WTC11 (cell line): ENCODE measurements at regions not wholly inside any gene's neighbourhood (a gene's known extent, or its start where the extent isn't known, plus 50 kb on each side); places are given as distances from the start of the nearest gene placed in this dataset.

Source experiments
- ATAC-seq: fragments of 200-7000 bp; cut with Tn5 transposase; 2 replicates; pipeline ENCODE4 v1.10.0; 2021; ENCODE audit warnings: mild to moderate bottlenecking, moderate library complexity
- CTCF ChIA-PET: fragments of 300-600 bp; sonication (Branson Sonifier 250); formaldehyde crosslinking; loops from one replicate; lab custom pipeline; 2021; ENCODE audit warnings: antibody characterized with exemption; lab: Charles Lee
- POLR2A ChIA-PET: fragments of 350-600 bp; sonication (Branson Sonifier 250); formaldehyde crosslinking; loops from one replicate; lab custom pipeline; 2021; ENCODE audit warnings: antibody characterized with exemption; lab: Charles Lee
- DNase-seq: peaks from one replicate; pipeline ENCODE4 v3.0.0; 2021; ENCODE audit warnings: low spot score
- H3K27ac Mint-ChIP-seq: 2 replicates; pipeline ENCODE4 v1.8.0; 2021; ENCODE audit warnings: mixed read lengths
- H3K27me3 Mint-ChIP-seq: 2 replicates; pipeline ENCODE4 v1.8.0; 2021; ENCODE audit warnings: low read depth, mild to moderate bottlenecking, moderate library complexity, mixed read lengths
- H3K36me3 Mint-ChIP-seq: 2 replicates; pipeline ENCODE4 v1.8.0; 2021; ENCODE audit warnings: mixed read lengths
- H3K4me1 Mint-ChIP-seq: 2 replicates; pipeline ENCODE4 v1.8.0; 2022; ENCODE audit warnings: mixed read lengths
- H3K4me3 Mint-ChIP-seq: 2 replicates; pipeline ENCODE4 v1.8.0; 2021; ENCODE audit warnings: mild to moderate bottlenecking, moderate library complexity, mixed read lengths
- H3K9me3 Mint-ChIP-seq: 2 replicates; pipeline ENCODE4 v1.8.0; 2021; ENCODE audit warnings: mixed read lengths
- MXD4 ChIP-seq: fragments of 250-450 bp; sonication (Bioruptor Pico); IDR thresholded peaks from 2 replicates; pipeline ENCODE4 v1.8.0; 2021; ENCODE audit warnings: mild to moderate bottlenecking, moderate library complexity, borderline replicate concordance
- NR1H2 ChIP-seq: sonication (generic); formaldehyde crosslinking; IDR thresholded peaks from 2 replicates; pipeline ENCODE4 v1.9.0; 2021; ENCODE audit warnings: mild to moderate bottlenecking, moderate library complexity, missing genetic modification reagents
- NR3C1 ChIP-seq: sonication (generic); formaldehyde crosslinking; conservative IDR thresholded peaks from 2 replicates; pipeline ENCODE4 v1.8.1; 2023; ENCODE audit warnings: low read depth, mild to moderate bottlenecking, missing genetic modification reagents
- PRRX2 ChIP-seq: fragments of 250-450 bp; sonication (Bioruptor Pico); IDR thresholded peaks from 2 replicates; pipeline ENCODE4 v1.8.0; 2021; ENCODE audit warnings: mild to moderate bottlenecking
- SMAD3 ChIP-seq: sonication (generic); formaldehyde crosslinking; IDR thresholded peaks from 2 replicates; pipeline ENCODE4 v1.8.0; 2022; ENCODE audit warnings: missing genetic modification reagents, mild to moderate bottlenecking, borderline replicate concordance
- SP1 ChIP-seq: sonication (generic); formaldehyde crosslinking; conservative IDR thresholded peaks from 2 replicates; pipeline ENCODE4 v1.8.1; 2022; ENCODE audit warnings: missing genetic modification reagents
- TEAD1 ChIP-seq: sonication (generic); formaldehyde crosslinking; IDR thresholded peaks from 2 replicates; pipeline ENCODE4 v1.8.0; 2022; ENCODE audit warnings: mild to moderate bottlenecking, missing genetic modification reagents
- ZNF219 ChIP-seq: sonication (generic); formaldehyde crosslinking; IDR thresholded peaks from 2 replicates; pipeline ENCODE4 v1.8.0; 2023; ENCODE audit warnings: missing genetic modification reagents, mild to moderate bottlenecking, borderline replicate concordance
- ZNF317 ChIP-seq: sonication (generic); formaldehyde crosslinking; IDR thresholded peaks from 2 replicates; pipeline ENCODE4 v1.8.1; 2023; ENCODE audit warnings: low read depth, mild to moderate bottlenecking, moderate library complexity, missing genetic modification reagents, borderline replicate concordance
- TF ChIP-seq, protein P1 (sequence below): sonication (generic); formaldehyde crosslinking; IDR thresholded peaks from 2 replicates; pipeline ENCODE4 v1.8.1; 2022; ENCODE audit warnings: low read depth, missing genetic modification reagents, borderline replicate concordance
- TF ChIP-seq, protein P2 (sequence below): sonication (generic); formaldehyde crosslinking; IDR thresholded peaks from 2 replicates; pipeline ENCODE4 v1.8.0; 2023; ENCODE audit warnings: missing genetic modification reagents
- TF ChIP-seq, protein P3 (sequence below): fragments of 200-600 bp; IDR thresholded peaks from 2 replicates; pipeline ENCODE4 v1.8.0; 2022; ENCODE audit warnings: antibody characterized with exemption
- TF ChIP-seq, protein P4 (sequence below): sonication (generic); formaldehyde crosslinking; IDR thresholded peaks from 2 replicates; pipeline ENCODE4 v1.8.0; 2022; ENCODE audit warnings: mild to moderate bottlenecking, missing genetic modification reagents
- TF ChIP-seq, protein P5 (sequence below): sonication (generic); formaldehyde crosslinking; IDR thresholded peaks from 2 replicates; pipeline ENCODE4 v1.8.0; 2022; ENCODE audit warnings: mild to moderate bottlenecking, missing genetic modification reagents
- TF ChIP-seq, protein P6 (sequence below): fragments of 250-450 bp; sonication (Bioruptor Pico); IDR thresholded peaks from 2 replicates; pipeline ENCODE4 v1.9.0; 2021; ENCODE audit warnings: mild to moderate bottlenecking, borderline replicate concordance

DNA sequence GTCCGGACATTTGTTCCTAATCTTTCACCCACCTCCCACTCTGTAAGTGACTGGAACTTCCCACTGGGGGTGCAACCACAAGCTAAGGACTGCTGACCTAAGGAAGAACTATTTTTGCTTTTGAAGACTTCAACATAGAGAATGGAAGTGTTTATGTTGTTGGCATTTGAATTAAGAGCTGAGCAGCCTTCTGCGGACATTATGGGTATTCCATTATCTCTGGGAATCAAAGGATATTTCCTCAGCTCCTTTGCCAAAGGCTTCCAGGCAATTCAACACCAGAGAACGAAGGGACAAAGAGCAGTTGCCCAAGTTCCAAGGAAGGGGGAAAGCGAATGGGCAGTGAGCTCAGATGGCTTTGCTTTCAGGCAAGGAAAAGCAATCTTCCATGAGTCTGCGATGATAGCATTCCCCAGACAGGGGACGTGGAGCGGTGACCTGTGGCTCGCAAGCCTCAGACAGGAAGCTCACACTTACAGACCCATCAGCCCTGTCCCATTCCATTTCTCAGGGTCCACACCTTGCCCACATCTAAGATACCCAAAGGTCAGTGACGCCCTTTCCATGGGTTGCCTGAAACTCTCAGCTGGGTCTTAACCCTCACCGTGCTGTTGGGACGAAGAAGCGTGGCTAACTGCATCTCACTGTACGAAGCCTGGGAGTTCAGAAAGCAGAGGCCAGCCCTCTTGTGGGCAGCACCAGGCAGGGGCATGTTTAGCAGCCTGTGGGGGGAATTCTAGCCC, 116.8 kb downstream of the COPS8 start:
- H3K4me3 Mint-ChIP-seq: no peak overlapping the region
- no peak overlapping the region for H3K27ac Mint-ChIP-seq

DNA sequence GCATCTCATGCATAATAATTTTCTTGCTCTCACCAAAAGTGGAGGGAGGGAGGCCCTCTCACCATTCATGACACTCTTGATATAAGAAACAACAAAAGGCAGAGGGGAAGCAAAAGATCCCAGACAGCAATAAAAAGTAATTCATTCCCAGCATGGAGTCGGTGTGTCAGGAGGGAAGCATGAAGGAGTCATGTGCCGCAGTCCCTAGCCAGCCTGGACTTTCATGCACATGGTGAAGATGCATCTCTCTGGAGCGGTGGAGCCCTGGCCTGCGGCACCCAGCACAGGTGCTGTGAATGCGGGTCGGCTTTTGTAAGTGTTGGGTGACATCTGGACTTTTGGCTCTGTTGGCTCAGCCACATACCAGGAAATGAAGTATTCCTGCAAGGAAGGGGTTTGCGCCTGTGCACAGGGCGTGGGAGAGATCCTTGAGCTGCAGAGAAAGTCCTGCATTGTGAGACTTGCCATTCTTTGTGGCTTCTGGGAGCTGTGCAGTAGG, 119.4 kb downstream of the COPS8 start:
- H3K4me1 Mint-ChIP-seq: peaks cover 68% of the 10 kb centered on the region
- POLR2A ChIA-PET: no interaction called here
- TF ChIP-seq NR1H2 (CRISPR knock-in tag): no peak
- H3K36me3 Mint-ChIP-seq: peaks cover 13% of the 10 kb centered on the region
- peaks cover 18% of the 10 kb centered on the region for H3K27me3 Mint-ChIP-seq
- no peak overlapping the region for H3K4me3 Mint-ChIP-seq
- DNase-seq (no peak), ATAC-seq (no peak)
- H3K9me3 Mint-ChIP-seq: peaks cover 12% of the 10 kb centered on the region
- CTCF ChIA-PET: interaction anchor here (1.4 kb wide), 1 partner anchor 266 kb away, joined by 3 read pairs; no protein-coding TSS in a partner anchor
- no peak overlapping the region for H3K27ac Mint-ChIP-seq

More for the DNA sequence above, 116.8 kb downstream of the COPS8 start:
- CTCF ChIA-PET: interaction anchor here (0.7 to 1.6 kb wide), 3 partner anchors 8 to 219 kb away, joined by 3 to 5 read pairs (median 4); no protein-coding TSS in a partner anchor
- Mint-ChIP-seq H3K27me3 (peaks cover 20% of the 10 kb centered on the region), H3K4me1 (peaks cover 77% of the 10 kb centered on the region), H3K36me3 (peaks cover 20% of the 10 kb centered on the region), H3K9me3 (peaks cover 20% of the 10 kb centered on the region)
- no peak for DNase-seq
- TF ChIP-seq MXD4 (CRISPR knock-in tag): no peak
- TF ChIP-seq SP1: no peak
- TF ChIP-seq, protein P1, sequence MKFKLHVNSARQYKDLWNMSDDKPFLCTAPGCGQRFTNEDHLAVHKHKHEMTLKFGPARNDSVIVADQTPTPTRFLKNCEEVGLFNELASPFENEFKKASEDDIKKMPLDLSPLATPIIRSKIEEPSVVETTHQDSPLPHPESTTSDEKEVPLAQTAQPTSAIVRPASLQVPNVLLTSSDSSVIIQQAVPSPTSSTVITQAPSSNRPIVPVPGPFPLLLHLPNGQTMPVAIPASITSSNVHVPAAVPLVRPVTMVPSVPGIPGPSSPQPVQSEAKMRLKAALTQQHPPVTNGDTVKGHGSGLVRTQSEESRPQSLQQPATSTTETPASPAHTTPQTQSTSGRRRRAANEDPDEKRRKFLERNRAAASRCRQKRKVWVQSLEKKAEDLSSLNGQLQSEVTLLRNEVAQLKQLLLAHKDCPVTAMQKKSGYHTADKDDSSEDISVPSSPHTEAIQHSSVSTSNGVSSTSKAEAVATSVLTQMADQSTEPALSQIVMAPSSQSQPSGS (CRISPR knock-in tag): no peak
- TF ChIP-seq NR3C1 (CRISPR knock-in tag): no peak
- POLR2A ChIA-PET: no interaction called here
- no peak for ATAC-seq

DNA sequence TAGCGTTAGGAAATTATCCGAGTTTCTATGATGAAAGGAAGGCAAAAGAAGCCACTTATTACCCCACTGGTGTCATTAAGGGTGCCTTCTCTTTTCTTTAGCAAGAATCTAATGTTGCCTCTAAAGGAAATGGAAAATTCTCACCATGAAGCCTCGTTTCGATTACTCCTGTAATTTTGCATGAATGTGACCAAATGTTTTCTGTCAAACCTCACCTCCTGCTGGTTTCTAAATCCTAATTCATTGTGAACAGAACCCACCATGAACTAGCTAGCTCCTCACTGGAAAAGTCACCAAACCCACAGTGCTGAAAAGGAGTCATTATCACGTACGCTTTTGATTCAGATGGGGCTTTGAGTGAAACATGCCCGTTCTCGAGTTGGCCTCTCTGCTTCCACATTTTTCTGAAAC, 119.9 kb downstream of the COPS8 start:
- Mint-ChIP-seq H3K9me3 (peaks cover 7% of the 10 kb centered on the region), H3K4me1 (peaks cover 66% of the 10 kb centered on the region), H3K27me3 (peaks cover 17% of the 10 kb centered on the region), H3K36me3 (peaks cover 8% of the 10 kb centered on the region), H3K4me3 (no peak overlapping the region)
- no peak for ATAC-seq
- POLR2A ChIA-PET: no interaction called here
- CTCF ChIA-PET: interaction anchor here (1.4 kb wide), 1 partner anchor 266 kb away, joined by 3 read pairs; no protein-coding TSS in a partner anchor
- TF ChIP-seq PRRX2 (no peak), TEAD1 (no peak), ZNF219 (no peak), SMAD3 (CRISPR knock-in tag) (no peak), ZNF317 (no peak)
- TF ChIP-seq, protein P2, sequence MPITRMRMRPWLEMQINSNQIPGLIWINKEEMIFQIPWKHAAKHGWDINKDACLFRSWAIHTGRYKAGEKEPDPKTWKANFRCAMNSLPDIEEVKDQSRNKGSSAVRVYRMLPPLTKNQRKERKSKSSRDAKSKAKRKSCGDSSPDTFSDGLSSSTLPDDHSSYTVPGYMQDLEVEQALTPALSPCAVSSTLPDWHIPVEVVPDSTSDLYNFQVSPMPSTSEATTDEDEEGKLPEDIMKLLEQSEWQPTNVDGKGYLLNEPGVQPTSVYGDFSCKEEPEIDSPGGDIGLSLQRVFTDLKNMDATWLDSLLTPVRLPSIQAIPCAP (CRISPR knock-in tag): no peak
- TF ChIP-seq, protein P3, sequence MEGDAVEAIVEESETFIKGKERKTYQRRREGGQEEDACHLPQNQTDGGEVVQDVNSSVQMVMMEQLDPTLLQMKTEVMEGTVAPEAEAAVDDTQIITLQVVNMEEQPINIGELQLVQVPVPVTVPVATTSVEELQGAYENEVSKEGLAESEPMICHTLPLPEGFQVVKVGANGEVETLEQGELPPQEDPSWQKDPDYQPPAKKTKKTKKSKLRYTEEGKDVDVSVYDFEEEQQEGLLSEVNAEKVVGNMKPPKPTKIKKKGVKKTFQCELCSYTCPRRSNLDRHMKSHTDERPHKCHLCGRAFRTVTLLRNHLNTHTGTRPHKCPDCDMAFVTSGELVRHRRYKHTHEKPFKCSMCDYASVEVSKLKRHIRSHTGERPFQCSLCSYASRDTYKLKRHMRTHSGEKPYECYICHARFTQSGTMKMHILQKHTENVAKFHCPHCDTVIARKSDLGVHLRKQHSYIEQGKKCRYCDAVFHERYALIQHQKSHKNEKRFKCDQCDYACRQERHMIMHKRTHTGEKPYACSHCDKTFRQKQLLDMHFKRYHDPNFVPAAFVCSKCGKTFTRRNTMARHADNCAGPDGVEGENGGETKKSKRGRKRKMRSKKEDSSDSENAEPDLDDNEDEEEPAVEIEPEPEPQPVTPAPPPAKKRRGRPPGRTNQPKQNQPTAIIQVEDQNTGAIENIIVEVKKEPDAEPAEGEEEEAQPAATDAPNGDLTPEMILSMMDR: no peak
- TF ChIP-seq, protein P4, sequence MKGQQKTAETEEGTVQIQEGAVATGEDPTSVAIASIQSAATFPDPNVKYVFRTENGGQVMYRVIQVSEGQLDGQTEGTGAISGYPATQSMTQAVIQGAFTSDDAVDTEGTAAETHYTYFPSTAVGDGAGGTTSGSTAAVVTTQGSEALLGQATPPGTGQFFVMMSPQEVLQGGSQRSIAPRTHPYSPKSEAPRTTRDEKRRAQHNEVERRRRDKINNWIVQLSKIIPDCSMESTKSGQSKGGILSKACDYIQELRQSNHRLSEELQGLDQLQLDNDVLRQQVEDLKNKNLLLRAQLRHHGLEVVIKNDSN: no peak
- TF ChIP-seq, protein P5, sequence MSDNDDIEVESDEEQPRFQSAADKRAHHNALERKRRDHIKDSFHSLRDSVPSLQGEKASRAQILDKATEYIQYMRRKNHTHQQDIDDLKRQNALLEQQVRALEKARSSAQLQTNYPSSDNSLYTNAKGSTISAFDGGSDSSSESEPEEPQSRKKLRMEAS (CRISPR knock-in tag): no peak
- TF ChIP-seq, protein P6, sequence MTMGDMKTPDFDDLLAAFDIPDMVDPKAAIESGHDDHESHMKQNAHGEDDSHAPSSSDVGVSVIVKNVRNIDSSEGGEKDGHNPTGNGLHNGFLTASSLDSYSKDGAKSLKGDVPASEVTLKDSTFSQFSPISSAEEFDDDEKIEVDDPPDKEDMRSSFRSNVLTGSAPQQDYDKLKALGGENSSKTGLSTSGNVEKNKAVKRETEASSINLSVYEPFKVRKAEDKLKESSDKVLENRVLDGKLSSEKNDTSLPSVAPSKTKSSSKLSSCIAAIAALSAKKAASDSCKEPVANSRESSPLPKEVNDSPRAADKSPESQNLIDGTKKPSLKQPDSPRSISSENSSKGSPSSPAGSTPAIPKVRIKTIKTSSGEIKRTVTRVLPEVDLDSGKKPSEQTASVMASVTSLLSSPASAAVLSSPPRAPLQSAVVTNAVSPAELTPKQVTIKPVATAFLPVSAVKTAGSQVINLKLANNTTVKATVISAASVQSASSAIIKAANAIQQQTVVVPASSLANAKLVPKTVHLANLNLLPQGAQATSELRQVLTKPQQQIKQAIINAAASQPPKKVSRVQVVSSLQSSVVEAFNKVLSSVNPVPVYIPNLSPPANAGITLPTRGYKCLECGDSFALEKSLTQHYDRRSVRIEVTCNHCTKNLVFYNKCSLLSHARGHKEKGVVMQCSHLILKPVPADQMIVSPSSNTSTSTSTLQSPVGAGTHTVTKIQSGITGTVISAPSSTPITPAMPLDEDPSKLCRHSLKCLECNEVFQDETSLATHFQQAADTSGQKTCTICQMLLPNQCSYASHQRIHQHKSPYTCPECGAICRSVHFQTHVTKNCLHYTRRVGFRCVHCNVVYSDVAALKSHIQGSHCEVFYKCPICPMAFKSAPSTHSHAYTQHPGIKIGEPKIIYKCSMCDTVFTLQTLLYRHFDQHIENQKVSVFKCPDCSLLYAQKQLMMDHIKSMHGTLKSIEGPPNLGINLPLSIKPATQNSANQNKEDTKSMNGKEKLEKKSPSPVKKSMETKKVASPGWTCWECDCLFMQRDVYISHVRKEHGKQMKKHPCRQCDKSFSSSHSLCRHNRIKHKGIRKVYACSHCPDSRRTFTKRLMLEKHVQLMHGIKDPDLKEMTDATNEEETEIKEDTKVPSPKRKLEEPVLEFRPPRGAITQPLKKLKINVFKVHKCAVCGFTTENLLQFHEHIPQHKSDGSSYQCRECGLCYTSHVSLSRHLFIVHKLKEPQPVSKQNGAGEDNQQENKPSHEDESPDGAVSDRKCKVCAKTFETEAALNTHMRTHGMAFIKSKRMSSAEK (CRISPR knock-in tag): no peak
- TF ChIP-seq, all 79 proteins: peak for 0
- H3K27ac Mint-ChIP-seq: 0 out of 2 replicates have a peak overlapping the region, but pooled peaks have one; percentile 1
- DNase-seq: no peak
